Vagina (tissue), 2 donors: ENCODE measurements at regions not wholly inside any gene's neighbourhood (a gene's known extent, or its start where the extent isn't known, plus 50 kb on each side); places are given as distances from the start of the nearest gene placed in this dataset.

Experiments used
- CTCF ChIP-seq, 3 experiments: fragments of 450-650 bp in 2 of 3; fragments of 200-600 bp in 1 of 3; sonication (generic) in 1 of 3; IDR thresholded peaks; one replicate each; pipeline ENCODE4 v1.5.1; 2017 to 2019; ENCODE audit warnings: antibody characterized with exemption in 3 of 3, mild to moderate bottlenecking in 2 of 3, moderate library complexity in 2 of 3
- POLR2A ChIP-seq, 2 donors: fragments of 450-650 bp; IDR thresholded peaks; one replicate each; pipeline ENCODE4 v1.6.1; 2017; ENCODE audit warnings: antibody characterized with exemption in 2 of 2, mild to moderate bottlenecking in 2 of 2, moderate library complexity in 2 of 2

GRCh38 chr4:24212642-24213041, 322.8 kb upstream of the PPARGC1A start:
- TF ChIP-seq CTCF (IDR thresholded peaks at IDR 0.05) (no peak), POLR2A (IDR thresholded peaks at IDR 0.05) (no peak)
